ENCODE measurements at regions not wholly inside any gene's neighbourhood (a gene's known extent, or its start where the extent isn't known, plus 50 kb on each side); places are given as distances from the start of the nearest gene placed in this dataset.

DNA sequence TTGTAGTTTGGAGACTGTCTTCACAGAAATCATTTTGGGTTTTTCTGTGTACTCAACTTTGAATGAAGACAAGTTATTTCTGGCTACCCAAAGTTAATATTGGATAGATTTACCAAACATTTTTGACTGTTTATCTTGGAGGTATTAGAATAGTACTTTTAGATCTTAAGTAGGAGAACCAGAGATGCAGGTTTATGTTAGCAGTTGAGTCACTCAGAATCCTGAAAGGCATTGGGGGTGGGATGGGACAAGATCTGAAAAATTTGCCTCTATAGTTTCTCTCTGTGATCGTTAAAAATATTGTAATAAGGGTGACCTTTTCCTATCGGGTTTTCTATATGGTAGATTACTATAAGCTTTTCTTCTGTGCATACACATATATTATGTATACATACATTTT lies 112.3 kb downstream of the TTC6 start:
- TF ChIP-seq, protein P1, sequence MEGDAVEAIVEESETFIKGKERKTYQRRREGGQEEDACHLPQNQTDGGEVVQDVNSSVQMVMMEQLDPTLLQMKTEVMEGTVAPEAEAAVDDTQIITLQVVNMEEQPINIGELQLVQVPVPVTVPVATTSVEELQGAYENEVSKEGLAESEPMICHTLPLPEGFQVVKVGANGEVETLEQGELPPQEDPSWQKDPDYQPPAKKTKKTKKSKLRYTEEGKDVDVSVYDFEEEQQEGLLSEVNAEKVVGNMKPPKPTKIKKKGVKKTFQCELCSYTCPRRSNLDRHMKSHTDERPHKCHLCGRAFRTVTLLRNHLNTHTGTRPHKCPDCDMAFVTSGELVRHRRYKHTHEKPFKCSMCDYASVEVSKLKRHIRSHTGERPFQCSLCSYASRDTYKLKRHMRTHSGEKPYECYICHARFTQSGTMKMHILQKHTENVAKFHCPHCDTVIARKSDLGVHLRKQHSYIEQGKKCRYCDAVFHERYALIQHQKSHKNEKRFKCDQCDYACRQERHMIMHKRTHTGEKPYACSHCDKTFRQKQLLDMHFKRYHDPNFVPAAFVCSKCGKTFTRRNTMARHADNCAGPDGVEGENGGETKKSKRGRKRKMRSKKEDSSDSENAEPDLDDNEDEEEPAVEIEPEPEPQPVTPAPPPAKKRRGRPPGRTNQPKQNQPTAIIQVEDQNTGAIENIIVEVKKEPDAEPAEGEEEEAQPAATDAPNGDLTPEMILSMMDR (IDR thresholded peaks at IDR 0.05) = no peak

DNA sequence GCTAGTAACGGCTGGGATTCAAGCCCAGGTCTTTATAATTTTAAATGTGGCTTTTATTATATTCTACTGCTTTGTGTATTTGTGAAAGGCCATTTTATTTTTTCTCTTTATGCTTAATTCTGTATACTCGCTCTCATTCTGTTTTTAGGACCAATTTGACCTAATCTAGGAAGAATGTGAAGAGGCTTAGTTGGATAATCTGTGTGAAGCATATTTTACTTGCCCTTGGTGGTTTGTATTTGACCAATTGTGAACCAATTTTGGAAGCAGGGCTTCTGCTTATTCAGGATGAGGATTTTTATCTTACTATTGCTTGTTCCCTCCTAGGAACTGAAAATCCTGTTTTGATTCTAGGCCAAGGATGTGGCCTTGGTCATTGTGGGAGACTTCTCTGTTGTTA lies 113.1 kb downstream of the TTC6 start:
- TF ChIP-seq, protein P1 (IDR thresholded peaks at IDR 0.05) = no peak

DNA sequence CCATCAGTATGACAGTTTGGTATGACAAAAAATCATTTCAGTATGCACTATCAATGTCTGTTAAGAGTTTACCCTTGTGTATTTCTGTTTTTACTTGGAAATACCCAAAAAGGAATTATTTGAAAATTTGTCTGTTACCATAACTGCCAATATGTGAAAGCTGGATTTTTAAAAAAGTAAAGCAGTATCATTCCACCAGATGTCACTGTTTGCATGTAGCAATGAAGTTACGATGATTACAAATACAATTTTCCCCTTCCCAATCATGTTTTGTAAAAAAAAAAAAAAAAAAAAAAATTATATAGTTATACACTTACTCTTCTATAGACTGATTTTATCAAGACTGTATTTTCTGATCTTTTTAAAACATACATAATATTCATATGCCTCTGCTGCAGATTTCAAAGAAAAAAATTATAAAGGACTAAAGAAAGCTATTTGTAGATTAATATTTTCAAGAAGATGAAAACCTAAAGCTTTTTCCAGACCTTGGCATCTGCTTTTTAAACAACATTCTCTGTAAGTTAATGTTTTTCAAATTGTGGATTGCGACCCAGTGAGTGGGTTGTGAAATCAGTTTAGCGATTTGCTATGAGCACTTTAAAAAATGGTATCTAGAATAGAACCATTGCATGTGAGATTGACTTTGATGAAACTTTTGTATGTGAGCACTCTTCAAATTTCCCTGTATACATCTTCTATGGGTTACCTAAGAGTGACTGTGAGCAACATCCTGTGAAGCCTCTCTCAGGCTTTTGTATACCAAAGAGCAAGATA lies 114.2 kb downstream of the TTC6 start:
- TF ChIP-seq, protein P1 (IDR thresholded peaks at IDR 0.05) = peak; percentile 54

DNA sequence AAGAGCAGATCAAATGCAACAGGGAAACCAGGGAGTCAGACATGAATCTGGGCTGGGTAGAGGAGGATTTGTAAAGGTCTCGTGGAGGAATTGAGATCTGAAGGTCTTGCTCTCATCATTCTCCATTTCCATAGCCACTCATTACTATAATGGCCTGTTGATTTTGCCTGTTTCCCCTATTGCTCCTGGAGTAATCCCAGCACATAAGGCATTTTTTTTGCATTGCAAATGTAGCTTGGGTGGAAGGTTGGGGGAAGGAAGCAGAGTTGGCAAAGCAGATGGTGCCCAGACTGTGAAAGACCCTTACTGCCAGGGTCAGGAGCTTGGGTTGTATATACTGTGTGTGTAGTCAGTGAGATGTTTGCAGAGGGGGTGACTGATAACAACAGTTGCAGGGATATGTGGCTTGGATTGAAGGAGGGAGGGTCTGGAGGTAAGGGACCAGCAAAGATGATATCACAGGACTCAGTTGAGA lies 116.0 kb downstream of the TTC6 start:
- TF ChIP-seq, protein P1 (IDR thresholded peaks at IDR 0.05) = no peak

DNA sequence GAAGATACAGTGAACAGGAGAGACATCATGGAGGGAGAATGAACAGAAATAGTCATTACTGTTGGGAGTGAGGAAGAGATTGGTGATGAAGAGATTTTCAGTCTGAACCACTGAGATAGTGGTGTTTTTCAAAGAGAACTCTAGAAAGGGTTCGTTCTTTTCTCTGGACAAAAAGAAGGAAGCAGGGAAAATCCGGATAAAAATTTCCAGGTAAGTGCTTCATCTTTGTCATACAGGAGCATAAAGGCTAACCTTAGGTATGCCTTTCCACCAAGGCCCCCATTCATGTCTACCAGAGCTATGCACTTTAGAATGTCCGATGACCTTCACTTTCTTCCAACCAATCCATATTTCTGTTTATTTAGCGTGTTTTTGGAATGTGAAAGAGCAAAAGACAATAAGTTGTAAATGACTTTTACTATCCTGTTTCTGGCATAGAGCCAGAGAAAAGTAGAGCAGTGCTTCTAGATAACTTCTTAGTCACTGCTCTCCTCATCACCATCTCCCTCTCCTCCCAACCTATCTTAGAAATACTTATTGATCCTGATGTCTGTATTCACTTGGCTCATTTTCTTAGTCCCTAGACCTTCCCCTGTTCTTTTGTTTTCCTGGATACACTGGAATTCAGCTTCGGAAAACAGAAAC lies 116.5 kb downstream of the TTC6 start:
- TF ChIP-seq, protein P1 (IDR thresholded peaks at IDR 0.05) = no peak

DNA sequence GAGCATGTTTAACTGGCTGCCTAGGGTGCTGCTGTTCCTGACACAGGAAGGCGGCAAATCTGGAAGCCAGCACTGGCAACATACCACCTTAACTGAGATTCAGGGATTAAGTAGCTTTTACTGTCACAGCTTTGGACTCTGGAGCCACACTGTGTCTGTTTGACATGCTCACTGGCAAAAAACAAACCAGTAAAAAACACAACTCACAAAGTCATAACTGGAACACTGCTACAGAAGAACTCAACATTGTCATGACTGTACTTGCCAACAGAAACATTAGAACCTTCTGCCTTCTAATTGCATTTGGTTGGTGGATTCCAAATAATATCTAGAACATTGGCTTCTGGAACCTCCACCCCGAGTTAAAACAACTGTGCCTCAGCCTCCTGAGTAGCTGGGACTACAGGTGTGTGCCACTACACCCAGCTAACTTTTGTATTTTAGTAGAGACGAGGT lies 117.6 kb downstream of the TTC6 start:
- TF ChIP-seq, protein P1 (IDR thresholded peaks at IDR 0.05) = no peak

DNA sequence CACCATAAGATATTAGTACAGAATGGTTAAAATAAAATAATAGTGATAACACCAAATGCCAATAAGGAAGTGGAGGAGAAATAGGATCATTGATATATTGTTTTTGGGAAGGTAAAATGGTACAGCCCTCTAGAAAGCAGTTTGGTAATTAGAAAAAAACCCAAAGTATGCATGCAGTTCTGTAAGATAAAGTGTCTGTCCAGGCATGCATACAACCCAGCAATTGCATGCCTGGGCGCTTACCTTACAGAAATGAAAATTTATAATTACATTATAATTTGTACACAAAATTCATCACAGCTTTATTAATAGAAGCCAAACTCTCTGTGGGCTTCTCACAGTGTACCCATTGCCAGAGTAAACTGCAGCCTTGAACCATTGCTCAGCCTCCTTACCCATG lies 124.7 kb downstream of the TTC6 start:
- TF ChIP-seq, protein P1 (IDR thresholded peaks at IDR 0.05) = no peak

All from LNCAP (cell line).